Activated naive CD4-positive, alpha-beta T cell treated with anti-CD3 and anti-CD28 coated beads, Interleukin-2, amount 50 U/mL, for 24 hours (primary cell): ENCODE measurements at regions not wholly inside any gene's neighbourhood (a gene's known extent, or its start where the extent isn't known, plus 50 kb on each side); places are given as distances from the start of the nearest gene placed in this dataset.

ENCODE experiments used
- H3K27ac Mint-ChIP-seq: one replicate; pipeline ENCODE4 v1.8.0; 2021; ENCODE audit warnings: mild to moderate bottlenecking, mixed read lengths
- H3K27me3 Mint-ChIP-seq: one replicate; pipeline ENCODE4 v1.8.0; 2021; ENCODE audit warnings: mixed read lengths
- H3K36me3 Mint-ChIP-seq: one replicate; pipeline ENCODE4 v1.8.0; 2021; ENCODE audit warnings: mixed read lengths
- H3K4me1 Mint-ChIP-seq: one replicate; pipeline ENCODE4 v1.8.0; 2021; ENCODE audit warnings: mixed read lengths
- H3K4me3 Mint-ChIP-seq: one replicate; pipeline ENCODE4 v1.8.0; 2021; ENCODE audit warnings: mild to moderate bottlenecking, mixed read lengths
- H3K9me3 Mint-ChIP-seq: one replicate; pipeline ENCODE4 v1.8.0; 2021; ENCODE audit warnings: mixed read lengths

GRCh38 chr4:138697851-138698250 is 317.7 kb upstream of the NOCT start:
- Mint-ChIP-seq H3K36me3 (no peaks in the 10 kb centered on the region), H3K27ac (no peak overlapping the region), H3K9me3 (no peaks in the 10 kb centered on the region), H3K4me3 (no peak overlapping the region), H3K4me1 (no peaks in the 10 kb centered on the region), H3K27me3 (peaks cover 9% of the 10 kb centered on the region)

DNA sequence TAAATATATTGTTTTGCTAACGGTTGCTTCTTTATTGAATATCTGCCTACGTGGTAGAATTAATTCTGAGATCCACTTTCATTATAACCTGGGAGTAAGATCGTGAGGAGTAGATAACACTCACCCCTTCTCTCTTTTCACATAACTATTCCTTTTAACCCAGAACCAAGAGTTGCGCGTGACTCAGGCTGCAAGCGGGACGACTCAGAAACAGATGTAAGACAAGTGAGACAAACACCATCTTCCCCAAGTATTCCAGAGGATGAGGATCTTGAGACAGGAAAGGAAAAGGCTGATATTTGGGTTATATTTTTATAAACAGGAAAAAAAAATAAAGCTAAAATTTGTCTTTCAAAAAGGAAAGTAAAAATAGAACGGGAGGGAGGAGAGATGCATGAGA is 318.8 kb upstream of the NOCT start:
- peaks cover 9% of the 10 kb centered on the region for H3K27me3 Mint-ChIP-seq
- H3K9me3 Mint-ChIP-seq = no peaks in the 10 kb centered on the region
- H3K36me3 Mint-ChIP-seq = no peaks in the 10 kb centered on the region
- no peak overlapping the region for H3K4me3 Mint-ChIP-seq
- no peaks in the 10 kb centered on the region for H3K4me1 Mint-ChIP-seq
- no peak overlapping the region for H3K27ac Mint-ChIP-seq

DNA sequence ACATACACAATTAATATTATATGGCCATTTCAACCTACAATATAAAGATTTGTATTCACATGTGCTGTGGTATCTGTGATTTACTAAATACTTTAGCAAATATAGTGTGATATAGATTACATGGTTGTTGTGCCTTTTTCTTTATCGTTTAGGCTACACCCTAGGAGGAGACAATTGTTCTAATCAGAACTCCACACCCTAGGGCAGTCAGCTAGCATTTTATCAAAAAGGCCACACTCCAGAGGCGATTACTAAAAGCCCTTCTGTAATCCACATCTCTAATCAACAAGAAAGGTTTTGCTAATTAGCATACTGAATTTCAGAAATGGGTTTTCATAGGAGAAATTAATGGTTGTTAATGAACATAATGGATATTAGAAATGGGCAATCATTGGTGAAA is 319.5 kb upstream of the NOCT start:
- Mint-ChIP-seq H3K27ac (no peak overlapping the region), H3K4me1 (no peaks in the 10 kb centered on the region), H3K9me3 (no peaks in the 10 kb centered on the region), H3K4me3 (no peak overlapping the region), H3K36me3 (no peaks in the 10 kb centered on the region), H3K27me3 (peaks cover 9% of the 10 kb centered on the region)

DNA sequence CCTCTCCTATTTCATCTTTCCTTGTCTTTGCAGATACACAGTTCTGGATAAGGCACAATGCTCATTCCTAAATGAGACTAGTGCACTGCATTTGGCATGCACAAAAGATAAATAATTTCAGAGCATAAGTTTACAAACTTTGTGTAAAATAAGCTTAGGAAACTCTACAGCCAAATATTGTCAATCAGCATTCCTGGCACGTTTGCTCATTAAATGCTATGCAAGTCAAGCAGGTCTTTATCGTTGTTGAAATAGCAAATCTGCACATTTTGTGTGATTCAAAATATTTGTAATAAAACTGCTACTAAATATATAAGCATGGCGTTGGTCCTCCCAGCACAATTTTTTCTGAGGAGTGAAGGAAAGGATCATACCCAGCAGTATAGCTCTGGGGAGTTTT is 322.1 kb upstream of the NOCT start:
- no peaks in the 10 kb centered on the region for H3K9me3 Mint-ChIP-seq
- no peak overlapping the region for H3K4me3 Mint-ChIP-seq
- H3K4me1 Mint-ChIP-seq = no peaks in the 10 kb centered on the region
- H3K27ac Mint-ChIP-seq = no peak overlapping the region
- H3K36me3 Mint-ChIP-seq = no peaks in the 10 kb centered on the region
- H3K27me3 Mint-ChIP-seq = peaks cover 14% of the 10 kb centered on the region

GRCh38 chr4:138692411-138692810 is 323.2 kb upstream of the NOCT start:
- no peak overlapping the region for H3K4me3 Mint-ChIP-seq
- H3K27me3 Mint-ChIP-seq = peaks cover 16% of the 10 kb centered on the region
- no peaks in the 10 kb centered on the region for H3K9me3 Mint-ChIP-seq
- no peaks in the 10 kb centered on the region for H3K36me3 Mint-ChIP-seq
- H3K4me1 Mint-ChIP-seq = no peaks in the 10 kb centered on the region
- no peak overlapping the region for H3K27ac Mint-ChIP-seq

DNA sequence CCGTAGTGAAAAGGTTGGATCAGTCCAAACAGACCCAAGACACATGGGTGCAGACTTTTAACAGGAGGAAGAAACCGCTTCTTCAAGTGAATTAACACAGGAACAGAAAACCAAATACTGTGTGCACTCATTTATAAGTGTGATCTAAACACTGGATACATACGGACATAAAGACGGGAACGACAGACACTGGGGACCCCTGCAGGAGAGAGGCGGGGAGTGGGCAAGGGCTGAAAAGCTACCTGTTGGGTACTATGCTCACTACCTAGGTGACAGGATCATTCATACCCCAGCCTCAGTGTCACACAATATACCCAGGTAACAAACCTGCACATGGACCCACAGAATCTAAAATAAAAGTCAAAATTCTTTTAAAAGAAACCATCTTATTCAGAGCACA is 326.0 kb upstream of the NOCT start:
- Mint-ChIP-seq H3K4me1 (no peaks in the 10 kb centered on the region), H3K27ac (no peak overlapping the region), H3K4me3 (no peak overlapping the region), H3K36me3 (no peaks in the 10 kb centered on the region), H3K9me3 (no peaks in the 10 kb centered on the region), H3K27me3 (peaks cover 12% of the 10 kb centered on the region)

DNA sequence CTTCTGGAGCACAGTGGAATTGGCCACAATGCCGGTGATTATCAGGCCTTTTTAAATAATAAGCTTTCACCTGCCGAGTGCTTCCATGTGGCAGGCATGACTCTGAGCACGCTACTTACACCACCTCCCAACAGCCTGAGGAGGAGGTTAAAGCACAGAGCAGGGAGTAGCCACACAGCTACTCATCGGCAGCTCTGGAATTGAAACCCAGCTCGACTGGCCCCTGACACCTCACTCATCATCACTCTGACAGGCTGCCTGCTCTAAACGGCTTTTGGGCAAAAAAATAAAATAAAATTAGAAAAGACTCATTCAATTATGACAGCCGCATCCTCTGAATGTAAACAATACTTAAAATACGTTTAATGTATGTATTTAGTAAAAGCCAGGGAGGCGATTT is 326.4 kb upstream of the NOCT start:
- Mint-ChIP-seq H3K36me3 (no peaks in the 10 kb centered on the region), H3K27me3 (peaks cover 12% of the 10 kb centered on the region), H3K4me3 (no peak overlapping the region), H3K9me3 (no peaks in the 10 kb centered on the region), H3K27ac (no peak overlapping the region), H3K4me1 (no peaks in the 10 kb centered on the region)

DNA sequence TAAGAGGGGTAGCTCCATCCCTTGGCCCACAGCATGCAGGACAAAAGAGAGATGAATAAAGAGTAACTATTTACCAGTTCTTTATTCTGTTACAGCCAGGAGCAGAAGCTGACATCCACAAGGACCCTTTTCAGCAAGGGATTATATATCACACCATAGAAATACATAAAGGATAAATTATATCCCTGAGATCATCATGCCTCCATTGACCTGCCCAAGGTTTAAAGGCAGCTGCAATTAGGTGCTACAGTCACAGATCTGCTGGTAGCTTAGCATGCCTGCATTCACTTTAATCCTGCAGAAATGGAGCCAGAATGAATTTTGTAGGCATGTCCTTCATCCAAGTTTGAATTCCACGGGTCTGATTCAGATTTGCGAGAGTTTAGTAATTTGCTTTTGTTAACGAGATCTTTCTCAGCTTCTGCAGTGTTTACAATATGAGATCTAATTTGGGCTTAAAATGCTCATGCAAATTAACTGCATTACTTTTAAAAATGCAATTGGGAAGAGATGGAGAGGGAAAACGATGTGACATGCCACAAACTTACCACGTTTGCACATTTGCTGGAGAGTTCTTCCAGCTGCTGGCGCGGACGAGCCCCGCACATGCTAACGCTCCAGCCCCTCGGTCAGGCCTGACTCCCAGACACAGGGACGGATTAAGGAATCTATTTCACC is 327.0 kb upstream of the NOCT start:
- Mint-ChIP-seq H3K9me3 (no peaks in the 10 kb centered on the region), H3K4me1 (no peaks in the 10 kb centered on the region), H3K36me3 (no peaks in the 10 kb centered on the region), H3K27ac (no peak overlapping the region), H3K27me3 (peaks cover 12% of the 10 kb centered on the region), H3K4me3 (no peak overlapping the region)

DNA sequence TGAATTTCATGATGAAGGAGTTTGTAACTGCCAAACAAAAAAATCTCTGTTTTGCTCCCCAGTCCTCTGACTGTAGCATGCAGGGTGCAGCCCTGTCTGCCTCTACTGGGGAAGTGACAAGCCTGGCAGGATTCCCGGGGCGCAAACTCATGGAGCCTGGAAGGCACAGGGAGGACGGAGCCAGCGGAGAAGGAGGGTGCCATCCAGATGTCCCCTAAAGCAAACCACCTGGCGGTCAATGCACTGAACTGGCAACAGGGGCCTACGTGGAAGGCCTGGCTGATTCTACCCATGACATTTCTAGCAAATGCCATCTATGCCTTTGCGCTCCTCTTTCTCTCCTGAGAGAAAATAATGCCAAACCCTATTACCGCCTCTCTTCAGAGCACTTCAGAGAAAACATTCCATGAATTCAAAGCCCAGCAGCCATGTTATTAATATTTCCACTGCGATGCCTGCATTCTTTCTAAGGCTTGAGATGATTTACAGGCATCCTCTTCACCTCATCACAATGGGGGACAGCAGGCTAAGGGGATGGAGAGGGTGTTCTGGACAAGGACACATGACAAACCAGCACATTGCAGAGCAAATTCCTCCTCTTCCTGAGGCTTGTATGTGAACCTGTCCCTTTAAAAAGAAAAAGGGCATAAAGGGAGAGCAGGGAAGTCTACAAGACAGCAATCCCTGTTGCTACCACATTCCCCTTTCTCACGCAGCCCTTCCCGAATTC is 329.3 kb upstream of the NOCT start:
- Mint-ChIP-seq H3K27me3 (peaks cover 19% of the 10 kb centered on the region), H3K27ac (no peak overlapping the region), H3K36me3 (no peaks in the 10 kb centered on the region), H3K4me3 (no peak overlapping the region), H3K4me1 (no peaks in the 10 kb centered on the region), H3K9me3 (no peaks in the 10 kb centered on the region)

GRCh38 chr4:138685316-138685715 is 330.3 kb upstream of the NOCT start:
- no peaks in the 10 kb centered on the region for H3K9me3 Mint-ChIP-seq
- peaks cover 26% of the 10 kb centered on the region for H3K27me3 Mint-ChIP-seq
- no peak overlapping the region for H3K4me3 Mint-ChIP-seq
- no peaks in the 10 kb centered on the region for H3K36me3 Mint-ChIP-seq
- no peaks in the 10 kb centered on the region for H3K4me1 Mint-ChIP-seq
- no peak overlapping the region for H3K27ac Mint-ChIP-seq

DNA sequence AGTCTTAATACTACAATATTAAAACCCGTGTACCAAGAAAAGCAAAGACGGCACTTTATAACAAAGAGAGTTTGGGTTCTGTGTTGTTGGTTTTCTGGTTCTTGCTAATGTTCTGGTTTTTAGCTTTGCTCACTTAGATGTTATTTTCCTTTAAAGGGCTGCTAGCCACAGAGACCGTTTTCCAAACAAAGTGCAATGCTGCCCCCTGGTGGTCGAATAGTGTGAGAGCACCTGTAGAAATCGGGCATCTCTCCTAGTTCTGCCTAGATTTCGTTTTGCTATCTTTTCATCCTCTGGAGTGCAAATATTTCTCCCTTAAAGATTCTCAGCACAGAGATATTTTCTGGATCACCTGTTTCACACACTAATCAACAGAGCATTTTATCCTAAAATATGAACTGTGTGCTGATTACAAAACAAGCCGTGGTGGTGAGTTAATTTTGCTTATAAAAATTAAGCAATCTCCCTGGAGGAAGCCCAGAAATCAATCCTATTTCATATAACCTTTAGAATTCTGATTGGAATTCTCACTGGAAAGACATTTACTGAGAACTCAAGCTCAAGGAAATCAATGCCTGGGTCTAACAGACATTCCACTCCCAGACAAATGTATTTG is 334.5 kb upstream of the NOCT start:
- H3K4me1 Mint-ChIP-seq = no peaks in the 10 kb centered on the region
- no peak overlapping the region for H3K4me3 Mint-ChIP-seq

GRCh38 chr4:138680256-138680655 is 335.3 kb upstream of the NOCT start:
- no peaks in the 10 kb centered on the region for H3K9me3 Mint-ChIP-seq

More for the DNA sequence above, 334.5 kb upstream of the NOCT start:
- no peaks in the 10 kb centered on the region for H3K9me3 Mint-ChIP-seq
- peaks cover 16% of the 10 kb centered on the region for H3K27me3 Mint-ChIP-seq
- H3K36me3 Mint-ChIP-seq = no peaks in the 10 kb centered on the region
- no peak overlapping the region for H3K27ac Mint-ChIP-seq

DNA sequence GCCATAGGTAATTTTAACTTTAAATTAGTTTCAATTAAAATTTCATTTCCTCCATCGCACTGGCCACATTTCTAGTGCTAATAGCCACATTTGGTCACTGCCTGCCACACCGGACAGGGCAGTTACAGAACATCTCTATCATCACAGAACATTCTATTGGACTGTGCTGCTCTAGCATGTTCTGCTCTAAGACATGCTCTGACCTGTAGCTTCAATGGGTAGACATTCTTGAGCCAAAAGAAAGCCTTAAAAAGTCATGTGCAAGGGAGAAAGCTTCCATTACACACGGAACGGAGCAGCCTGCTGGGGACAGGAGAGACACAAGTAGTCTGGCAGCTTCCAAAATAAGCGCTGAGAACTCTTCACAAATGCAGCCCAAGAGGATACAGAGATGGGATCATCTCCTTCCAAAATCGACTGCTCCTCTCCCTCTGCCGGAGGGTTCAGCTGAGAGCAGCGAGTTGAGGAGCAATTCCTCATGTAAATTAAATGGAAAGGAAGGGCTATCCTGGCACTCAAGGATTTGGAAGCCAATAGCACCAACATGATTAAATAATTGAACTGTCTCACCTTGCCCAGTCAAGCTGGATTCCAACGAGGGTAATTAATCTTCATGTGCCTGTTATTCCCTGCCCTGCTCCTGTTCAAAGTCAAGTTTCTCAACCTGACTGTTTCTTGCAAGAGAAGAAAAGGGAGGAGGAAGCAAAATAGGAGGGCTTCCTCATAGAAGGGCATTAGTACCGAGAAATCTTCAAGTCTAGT is 336.4 kb upstream of the NOCT start:
- Mint-ChIP-seq H3K9me3 (no peaks in the 10 kb centered on the region), H3K27ac (no peak overlapping the region), H3K4me3 (no peak overlapping the region), H3K36me3 (no peaks in the 10 kb centered on the region), H3K27me3 (peaks cover 16% of the 10 kb centered on the region), H3K4me1 (no peaks in the 10 kb centered on the region)

More at GRCh38 chr4:138680256-138680655, 335.3 kb upstream of the NOCT start:
- H3K4me3 Mint-ChIP-seq = no peak overlapping the region
- H3K27ac Mint-ChIP-seq = no peak overlapping the region
- peaks cover 16% of the 10 kb centered on the region for H3K27me3 Mint-ChIP-seq
- H3K36me3 Mint-ChIP-seq = no peaks in the 10 kb centered on the region
- H3K4me1 Mint-ChIP-seq = no peaks in the 10 kb centered on the region

DNA sequence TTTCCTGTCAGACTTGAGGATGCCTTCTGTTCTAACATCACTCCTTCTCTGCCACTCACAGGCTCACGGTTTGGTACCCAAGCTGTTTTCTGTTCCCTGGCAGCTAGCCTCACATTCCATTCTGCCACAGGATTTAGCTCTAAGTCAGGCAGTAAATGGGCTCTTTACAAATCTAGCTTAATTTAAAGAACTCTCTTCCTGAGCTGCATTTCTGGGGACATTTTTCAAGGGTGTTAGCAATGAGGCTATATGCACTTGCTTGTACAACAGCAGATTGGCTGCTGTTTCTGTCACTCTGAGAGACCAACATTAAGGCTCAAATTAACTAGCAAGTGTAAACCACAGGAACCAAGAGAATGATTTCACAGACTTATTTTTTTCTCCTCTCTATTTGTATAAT is 337.8 kb upstream of the NOCT start:
- peaks cover 14% of the 10 kb centered on the region for H3K27me3 Mint-ChIP-seq
- no peaks in the 10 kb centered on the region for H3K36me3 Mint-ChIP-seq
- H3K9me3 Mint-ChIP-seq = no peaks in the 10 kb centered on the region
- H3K4me3 Mint-ChIP-seq = no peak overlapping the region
- no peak overlapping the region for H3K27ac Mint-ChIP-seq
- H3K4me1 Mint-ChIP-seq = no peaks in the 10 kb centered on the region

- Mint-ChIP-seq H3K9me3 (no peaks in the 10 kb centered on the region), H3K27me3 (peaks cover 12% of the 10 kb centered on the region), H3K27ac (no peak overlapping the region), H3K36me3 (no peaks in the 10 kb centered on the region), H3K4me3 (no peak overlapping the region), H3K4me1 (no peaks in the 10 kb centered on the region)
Observed at GRCh38 chr4:138677212-138677611, 338.4 kb upstream of the NOCT start.

DNA sequence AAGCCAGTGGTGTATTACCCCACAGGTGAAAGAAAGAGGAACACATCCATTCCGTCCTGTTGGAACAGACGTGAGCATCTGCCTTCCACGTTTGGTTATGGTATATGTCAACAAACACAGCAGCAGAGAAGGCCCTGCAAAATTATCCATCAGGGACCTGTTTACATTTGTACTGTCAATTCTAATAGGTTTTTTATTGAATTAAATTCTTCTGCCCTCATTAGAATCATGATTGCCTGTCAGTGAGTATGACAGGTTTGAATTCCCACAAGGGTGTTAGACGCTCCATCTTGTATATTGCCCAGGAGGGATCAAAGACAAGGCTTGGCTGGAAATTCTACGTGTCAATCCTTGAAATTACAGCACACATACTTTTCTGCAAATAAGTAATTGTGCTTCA is 339.9 kb upstream of the NOCT start:
- Mint-ChIP-seq H3K4me1 (no peaks in the 10 kb centered on the region), H3K4me3 (no peak overlapping the region), H3K9me3 (no peaks in the 10 kb centered on the region), H3K27me3 (peaks cover 4% of the 10 kb centered on the region), H3K27ac (no peak overlapping the region), H3K36me3 (no peaks in the 10 kb centered on the region)
